K562 (cell line): ENCODE measurements at regions not wholly inside any gene's neighbourhood (a gene's known extent, or its start where the extent isn't known, plus 50 kb on each side); places are given as distances from the start of the nearest gene placed in this dataset.

Experiments
- ATAC-seq: fragments of 200-7000 bp; cut with Tn5 transposase; 3 replicates; pipeline ENCODE4 v1.9.1; 2020; ENCODE audit warnings: moderate library complexity
- BruUV-seq: library from RNA; stranded (reverse); fragments of 400-500 nt; replicated peaks from 2 replicates; lab custom pipeline; 2021; lab: Mats Ljungman, UMichigan
- CTCF ChIA-PET: fragments of 300-600 bp; formaldehyde crosslinking; extraction: SDS; loops from one replicate; lab custom pipeline; 2021; ENCODE audit warnings: low intra/inter-chr PET ratio; lab: Yijun Ruan, JAX
- POLR2A ChIA-PET: fragments of 300-600, 350-650 bp; sonication (Branson Sonifier 250); formaldehyde crosslinking; extraction: SDS; loops from one replicate; lab custom pipeline; 2021; ENCODE audit warnings: antibody characterized with exemption, inconsistent platforms; lab: Yijun Ruan, JAX
- DNase-seq, 4 experiments: peaks; one replicate each; pipeline versions ENCODE4 v3.0.0 to v3.0.0-alpha.2; 2011 to 2018; ENCODE audit warnings: low spot score in 3 of 4, mixed read lengths in 3 of 4; ENCODE audit errors: extremely low read depth in 1 of 4
- FAIRE-seq: peaks from 2 replicates; lab custom pipeline; 2011; peaks lifted over from hg19 to GRCh38; lab: Jason Lieb, UNC
- H2AFZ ChIP-seq: 2 replicates; pipeline ENCODE4 v1.6.0; 2011; ENCODE audit warnings: low read depth, low read length, control low read depth, inconsistent platforms
- H3K27ac ChIP-seq: fragments of 200-600 bp; 3 replicates; pipeline ENCODE4 v1.8.0; 2011; ENCODE audit warnings: low read depth, mild to moderate bottlenecking, control low read depth, inconsistent platforms, low read length, moderate library complexity, mixed read lengths; ENCODE audit errors: extremely low read depth
- H3K27me3 ChIP-seq, 2 experiments: fragments of 300-600 bp in 1 of 2; 2 replicates in 1 of 2; 3 replicates in 1 of 2; pipeline versions ENCODE4 v1.6.0 to v1.8.0; 2011; ENCODE audit warnings: inconsistent platforms in 2 of 2, low read length in 2 of 2, mild to moderate bottlenecking in 1 of 2, mixed read lengths in 1 of 2, moderate library complexity in 1 of 2; ENCODE audit not compliant: control insufficient read depth in 2 of 2, insufficient read depth in 2 of 2
- H3K36me3 ChIP-seq: fragments of 300-600 bp; 3 replicates; pipeline ENCODE4 v1.8.0; 2011; ENCODE audit warnings: mild to moderate bottlenecking, low read length, inconsistent platforms; ENCODE audit not compliant: control insufficient read depth, insufficient read depth
- H3K4me1 ChIP-seq, 2 experiments: fragments of 200-600 bp in 1 of 2; replicated peaks in 1 of 2; 2 replicates in 1 of 2; 3 replicates in 1 of 2; pipeline versions ENCODE4 v1.5.1 to v1.8.0; 2011; ENCODE audit warnings: inconsistent platforms in 2 of 2, low read length in 2 of 2, mild to moderate bottlenecking in 1 of 2, mixed read lengths in 1 of 2, moderate library complexity in 1 of 2; ENCODE audit not compliant: control insufficient read depth in 2 of 2, insufficient read depth in 2 of 2
- H3K4me2 ChIP-seq: 2 replicates; pipeline ENCODE4 v1.6.1; 2011; ENCODE audit warnings: low read length, control low read depth, inconsistent platforms, mixed read lengths; ENCODE audit not compliant: insufficient read depth
- H3K4me3 ChIP-seq: fragments of 200-600 bp; sonication (generic), shearing (Covaris generic); 2 replicates; pipeline ENCODE4 v1.5.1; 2016; ENCODE audit warnings: control low read depth, inconsistent platforms
- H3K79me2 ChIP-seq: fragments of 200-600 bp; 3 replicates; pipeline ENCODE4 v1.8.0; 2011; ENCODE audit warnings: low read length, inconsistent platforms; ENCODE audit not compliant: control insufficient read depth, insufficient read depth
- H3K9ac ChIP-seq, 2 experiments: 2 replicates each; pipeline versions ENCODE4 v1.6.0 to v1.6.1; 2011; ENCODE audit warnings: low read depth in 2 of 2, low read length in 2 of 2, control low read depth in 1 of 2, inconsistent platforms in 1 of 2, mild to moderate bottlenecking in 1 of 2, mixed read lengths in 1 of 2; ENCODE audit not compliant: insufficient read depth in 1 of 2
- H3K9me1 ChIP-seq: one replicate; pipeline ENCODE4 v1.6.0; 2011; ENCODE audit warnings: inconsistent platforms, mild to moderate bottlenecking, low read length, moderate library complexity; ENCODE audit not compliant: control insufficient read depth, insufficient read depth
- H3K9me3 ChIP-seq: replicated peaks from 2 replicates; pipeline ENCODE4 v1.5.1; 2011; ENCODE audit warnings: low read depth, low read length, inconsistent platforms; ENCODE audit not compliant: control insufficient read depth, insufficient read depth
- H4K20me1 ChIP-seq: replicated peaks from 2 replicates; pipeline ENCODE4 v1.6.1; 2011; ENCODE audit warnings: low read length, inconsistent platforms, mixed read lengths; ENCODE audit not compliant: control insufficient read depth, insufficient read depth
- BCL6 ChIP-seq: fragments of 250-450 bp; sonication (Bioruptor Pico); IDR thresholded peaks from 2 replicates; pipeline ENCODE4 v1.4.0; 2020
- CCAR2 ChIP-seq: fragments of 200-400 bp; formaldehyde crosslinking; IDR thresholded peaks from 2 replicates; pipeline ENCODE4 v1.6.1; 2017; ENCODE audit warnings: mild to moderate bottlenecking, low read depth, low read length
- CEBPZ ChIP-seq: fragments of 150-350 bp; IDR thresholded peaks from 2 replicates; pipeline ENCODE4 v1.6.1; 2014; ENCODE audit warnings: low read depth, mild to moderate bottlenecking, low read length, borderline replicate concordance
- COPS2 ChIP-seq: fragments of 450-650 bp; conservative IDR thresholded peaks from 2 replicates; pipeline ENCODE4 v1.6.1; 2016; ENCODE audit warnings: mild to moderate bottlenecking, moderate library complexity
- E2F3 ChIP-seq: fragments of 250-450 bp; sonication (Bioruptor Pico); IDR thresholded peaks from 2 replicates; pipeline ENCODE4 v1.4.0; 2020; ENCODE audit warnings: mild to moderate bottlenecking
- ELF4 ChIP-seq: fragments of 450-650 bp; formaldehyde crosslinking; IDR thresholded peaks from 2 replicates; pipeline ENCODE4 v1.4.0; 2022; ENCODE audit warnings: missing genetic modification characterization
- ERF ChIP-seq: fragments of 450-650 bp; formaldehyde crosslinking; IDR thresholded peaks from 2 replicates; pipeline ENCODE4 v1.4.0; 2020; ENCODE audit warnings: mild to moderate bottlenecking, mixed read lengths
- FIP1L1 ChIP-seq: fragments of 200-400 bp; formaldehyde crosslinking; IDR thresholded peaks from 2 replicates; pipeline ENCODE4 v1.6.1; 2018; ENCODE audit warnings: mild to moderate bottlenecking, low read depth, low read length; ENCODE audit not compliant: poor library complexity, severe bottlenecking
- FOXJ3 ChIP-seq: sonication (generic); formaldehyde crosslinking; IDR thresholded peaks from 2 replicates; pipeline ENCODE4 v1.4.0; 2020; ENCODE audit warnings: mild to moderate bottlenecking, missing genetic modification reagents
- HOXB6 ChIP-seq: fragments of 250-450 bp; sonication (Bioruptor Pico); IDR thresholded peaks from 2 replicates; pipeline ENCODE4 v1.5.1; 2022; ENCODE audit warnings: mild to moderate bottlenecking, borderline replicate concordance
- MAFG ChIP-seq: fragments of 450-650 bp; conservative IDR thresholded peaks from 2 replicates; pipeline ENCODE4 v1.6.1; 2016; ENCODE audit warnings: missing genetic modification characterization, missing compliant biosample characterization
- PHF21A ChIP-seq: fragments of 450-650 bp; IDR thresholded peaks from 2 replicates; pipeline ENCODE4 v1.6.1; 2017; ENCODE audit warnings: low read depth, borderline replicate concordance
- TAF7 ChIP-seq: fragments of 450-650 bp; IDR thresholded peaks from 2 replicates; pipeline ENCODE4 v1.6.1; 2016; ENCODE audit warnings: missing genetic modification characterization, missing compliant biosample characterization
- ZC3H4 ChIP-seq: sonication (generic); formaldehyde crosslinking; IDR thresholded peaks from 2 replicates; pipeline ENCODE4 v1.9.0; 2021; ENCODE audit warnings: missing genetic modification reagents, borderline replicate concordance
- ZFPM2 ChIP-seq: fragments of 250-450 bp; sonication (Bioruptor Pico); IDR thresholded peaks from 2 replicates; pipeline ENCODE4 v1.5.1; 2022; ENCODE audit warnings: mild to moderate bottlenecking
- ZNF23 ChIP-seq: fragments of 250-450 bp; sonication (Bioruptor Pico); IDR thresholded peaks from 2 replicates; pipeline ENCODE4 v1.4.0; 2020; ENCODE audit warnings: mild to moderate bottlenecking
- WGBS: fragments of 100-300 bp; shearing (Covaris generic); methylation state at CpG from one replicate; pipeline ENCODE4 v1.1.6; 2016; ENCODE audit warnings: low coverage, mixed read lengths; ENCODE audit not compliant: insufficient coverage; ENCODE audit errors: missing lambda C conversion rate; 5-methylcytosine and 5-hydroxymethylcytosine counted together
- in situ Hi-C: fragments of 300-500 bp; cut with MboI; formaldehyde crosslinking; loops from 4 replicates; pipeline ENCODE4 v1.15.0; 2018; ENCODE audit warnings: inconsistent platforms, mixed read lengths
- intact Hi-C: fragments of 100-400 bp; cut with micrococcal nuclease; formaldehyde crosslinking; loops from 2 replicates; pipeline ENCODE4 v1.14.2; 2022
- TF ChIP-seq, protein P1 (sequence below): fragments of 250-450 bp; sonication (Bioruptor Pico); IDR thresholded peaks from 2 replicates; pipeline ENCODE4 v1.9.0; 2021; ENCODE audit warnings: mild to moderate bottlenecking
- TF ChIP-seq, protein P2 (sequence below): fragments of 450-650 bp; conservative IDR thresholded peaks from 2 replicates; pipeline ENCODE4 v1.6.1; 2016; ENCODE audit warnings: missing genetic modification characterization, low read depth, mild to moderate bottlenecking, missing compliant biosample characterization, moderate library complexity
- TF ChIP-seq, protein P3 (sequence below): fragments of 250-450 bp; sonication (Bioruptor Pico); IDR thresholded peaks from 2 replicates; pipeline ENCODE4 v1.5.0; 2022; ENCODE audit warnings: mild to moderate bottlenecking

- in situ Hi-C loops (no loop called here), intact Hi-C loops (no loop called here)
- Histone ChIP-seq H3K36me3 (no peaks in the 10 kb centered on the region), H3K79me2 (no peaks in the 10 kb centered on the region), H3K4me3 (no peak overlapping the region), H3K4me2 (no peak overlapping the region), H3K27ac (no peak overlapping the region), H3K4me1 (no peaks in the 10 kb centered on the region), H3K27me3 (no peaks in the 10 kb centered on the region), H4K20me1 (no peaks in the 10 kb centered on the region), H3K9me3 (no peaks in the 10 kb centered on the region), H3K9ac (no peak overlapping the region), H2AFZ (no peak overlapping the region), H3K9me1 (no peaks in the 10 kb centered on the region)
- CTCF ChIA-PET, result no interaction called here
- POLR2A ChIA-PET, result interaction anchor here (0.6 kb wide), 1 partner anchor 97 kb away, joined by 3 read pairs; no protein-coding TSS in a partner anchor
- no TSS peak for BruUV-seq
- ATAC-seq, result no peak
- 1% methylated on average over 4 of the region's 4 CpGs for WGBS
- FAIRE-seq, result no peak
- DNase-seq, result no peak
- TF ChIP-seq BCL6 (no peak), PHF21A (no peak), ZFPM2 (no peak), ELF4 (CRISPR knock-in tag) (no peak), TAF7 (tag) (no peak), ZC3H4 (CRISPR knock-in tag) (no peak), ERF (CRISPR knock-in tag) (no peak), HOXB6 (CRISPR knock-in tag) (no peak), MAFG (tag) (no peak), ZNF23 (CRISPR knock-in tag) (no peak), CCAR2 (no peak), FIP1L1 (no peak), E2F3 (CRISPR knock-in tag) (no peak), COPS2 (no peak), FOXJ3 (CRISPR knock-in tag) (no peak), CEBPZ (no peak)
- TF ChIP-seq, protein P1, sequence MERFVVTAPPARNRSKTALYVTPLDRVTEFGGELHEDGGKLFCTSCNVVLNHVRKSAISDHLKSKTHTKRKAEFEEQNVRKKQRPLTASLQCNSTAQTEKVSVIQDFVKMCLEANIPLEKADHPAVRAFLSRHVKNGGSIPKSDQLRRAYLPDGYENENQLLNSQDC, result no peak
- TF ChIP-seq, protein P2, sequence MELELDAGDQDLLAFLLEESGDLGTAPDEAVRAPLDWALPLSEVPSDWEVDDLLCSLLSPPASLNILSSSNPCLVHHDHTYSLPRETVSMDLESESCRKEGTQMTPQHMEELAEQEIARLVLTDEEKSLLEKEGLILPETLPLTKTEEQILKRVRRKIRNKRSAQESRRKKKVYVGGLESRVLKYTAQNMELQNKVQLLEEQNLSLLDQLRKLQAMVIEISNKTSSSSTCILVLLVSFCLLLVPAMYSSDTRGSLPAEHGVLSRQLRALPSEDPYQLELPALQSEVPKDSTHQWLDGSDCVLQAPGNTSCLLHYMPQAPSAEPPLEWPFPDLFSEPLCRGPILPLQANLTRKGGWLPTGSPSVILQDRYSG (tag), result no peak
- TF ChIP-seq, protein P3, sequence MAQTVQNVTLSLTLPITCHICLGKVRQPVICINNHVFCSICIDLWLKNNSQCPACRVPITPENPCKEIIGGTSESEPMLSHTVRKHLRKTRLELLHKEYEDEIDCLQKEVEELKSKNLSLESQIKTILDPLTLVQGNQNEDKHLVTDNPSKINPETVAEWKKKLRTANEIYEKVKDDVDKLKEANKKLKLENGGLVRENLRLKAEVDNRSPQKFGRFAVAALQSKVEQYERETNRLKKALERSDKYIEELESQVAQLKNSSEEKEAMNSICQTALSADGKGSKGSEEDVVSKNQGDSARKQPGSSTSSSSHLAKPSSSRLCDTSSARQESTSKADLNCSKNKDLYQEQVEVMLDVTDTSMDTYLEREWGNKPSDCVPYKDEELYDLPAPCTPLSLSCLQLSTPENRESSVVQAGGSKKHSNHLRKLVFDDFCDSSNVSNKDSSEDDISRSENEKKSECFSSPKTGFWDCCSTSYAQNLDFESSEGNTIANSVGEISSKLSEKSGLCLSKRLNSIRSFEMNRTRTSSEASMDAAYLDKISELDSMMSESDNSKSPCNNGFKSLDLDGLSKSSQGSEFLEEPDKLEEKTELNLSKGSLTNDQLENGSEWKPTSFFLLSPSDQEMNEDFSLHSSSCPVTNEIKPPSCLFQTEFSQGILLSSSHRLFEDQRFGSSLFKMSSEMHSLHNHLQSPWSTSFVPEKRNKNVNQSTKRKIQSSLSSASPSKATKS (CRISPR knock-in tag), result no peak
These were observed 58.2 kb upstream of the ITGA4 start for GRCh38 chr2:181399027-181399426.
